HG02884 (cell line): ENCODE measurements at regions not wholly inside any gene's neighbourhood (a gene's known extent, or its start where the extent isn't known, plus 50 kb on each side); places are given as distances from the start of the nearest gene placed in this dataset.
A peak's percentile ranks its signal among the peaks of the same experiment; 100 is the strongest.
"Not testable (repeated sequence)": the region's sequence is repeated elsewhere in the genome, so short reads cannot be mapped to it uniquely, and the experiment has no call there.

Source experiments
- ATAC-seq: cut with Tn5 transposase; IDR thresholded peaks from one replicate; pipeline ENCODE4 v1.9.1; 2021; ENCODE audit warnings: mild to moderate bottlenecking, moderate library complexity; ENCODE audit not compliant: unreplicated experiment

- no peak for ATAC-seq
These were observed 400.2 kb upstream of the SETBP1 start for GRCh38 chr18:44280479-44280878.

GRCh38 chr18:44286049-44286448, 394.6 kb upstream of the SETBP1 start:
- ATAC-seq = no peak

GRCh38 chr18:44290366-44290977, 390.2 kb upstream of the SETBP1 start:
- ATAC-seq = no peak

- peak; percentile 54 for ATAC-seq
These were observed 382.1 kb upstream of the SETBP1 start for GRCh38 chr18:44298566-44298965.

GRCh38 chr18:44309185-44309584, 371.5 kb upstream of the SETBP1 start:
- ATAC-seq = no peak

- ATAC-seq = no peak
These were observed 359.8 kb upstream of the SETBP1 start for GRCh38 chr18:44320619-44321460.

- no peak for ATAC-seq
These were observed 358.7 kb upstream of the SETBP1 start for GRCh38 chr18:44321868-44322590.

- no peak for ATAC-seq
These were observed 357.6 kb upstream of the SETBP1 start for GRCh38 chr18:44323125-44323524.

GRCh38 chr18:44324361-44324760, 356.3 kb upstream of the SETBP1 start:
- ATAC-seq = no peak

GRCh38 chr18:44325903-44326635, 354.6 kb upstream of the SETBP1 start:
- peak; percentile 66 for ATAC-seq

GRCh38 chr18:44331656-44332570, 348.8 kb upstream of the SETBP1 start:
- ATAC-seq = no peak

- no peak for ATAC-seq
These were observed 338.9 kb upstream of the SETBP1 start for GRCh38 chr18:44341759-44342158.

GRCh38 chr18:44342162-44342561, 338.5 kb upstream of the SETBP1 start:
- ATAC-seq = no peak

- ATAC-seq = no peak
These were observed 337.7 kb upstream of the SETBP1 start for GRCh38 chr18:44342946-44343345.

GRCh38 chr18:44343570-44343969, 337.1 kb upstream of the SETBP1 start:
- ATAC-seq = no peak

- no peak for ATAC-seq
These were observed 324.0 kb upstream of the SETBP1 start for GRCh38 chr18:44356566-44357157.

GRCh38 chr18:44358402-44358801, 322.3 kb upstream of the SETBP1 start:
- ATAC-seq = no peak

GRCh38 chr18:44359741-44360140, 320.9 kb upstream of the SETBP1 start:
- not testable (repeated sequence) for ATAC-seq

GRCh38 chr18:44362213-44362612, 318.5 kb upstream of the SETBP1 start:
- ATAC-seq = not testable (repeated sequence)

- no peak for ATAC-seq
These were observed 309.8 kb upstream of the SETBP1 start for GRCh38 chr18:44370861-44371260.
